Astrocyte of the spinal cord (primary cell): ENCODE measurements at regions not wholly inside any gene's neighbourhood (a gene's known extent, or its start where the extent isn't known, plus 50 kb on each side); places are given as distances from the start of the nearest gene placed in this dataset.

Experiments
- DNase-seq: peaks from one replicate; pipeline ENCODE4 v3.0.0; 2011; ENCODE audit warnings: low read depth, low spot score
- H3K4me3 ChIP-seq: 2 replicates; pipeline ENCODE4 v1.5.1; 2011; ENCODE audit warnings: low read depth, mild to moderate bottlenecking, low read length, moderate library complexity
- in situ Hi-C: cut with HindIII; loops from 2 replicates; pipeline ENCODE4 v1.10.0; 2017; ENCODE audit warnings: low sequenced_read_pairs
- TF ChIP-seq, protein P1 (sequence below): IDR thresholded peaks from 2 replicates; pipeline ENCODE4 v1.5.1; 2012; ENCODE audit warnings: low read depth, mild to moderate bottlenecking, low read length, inconsistent platforms

- no peak overlapping the region for H3K4me3 ChIP-seq
- TF ChIP-seq, protein P1, sequence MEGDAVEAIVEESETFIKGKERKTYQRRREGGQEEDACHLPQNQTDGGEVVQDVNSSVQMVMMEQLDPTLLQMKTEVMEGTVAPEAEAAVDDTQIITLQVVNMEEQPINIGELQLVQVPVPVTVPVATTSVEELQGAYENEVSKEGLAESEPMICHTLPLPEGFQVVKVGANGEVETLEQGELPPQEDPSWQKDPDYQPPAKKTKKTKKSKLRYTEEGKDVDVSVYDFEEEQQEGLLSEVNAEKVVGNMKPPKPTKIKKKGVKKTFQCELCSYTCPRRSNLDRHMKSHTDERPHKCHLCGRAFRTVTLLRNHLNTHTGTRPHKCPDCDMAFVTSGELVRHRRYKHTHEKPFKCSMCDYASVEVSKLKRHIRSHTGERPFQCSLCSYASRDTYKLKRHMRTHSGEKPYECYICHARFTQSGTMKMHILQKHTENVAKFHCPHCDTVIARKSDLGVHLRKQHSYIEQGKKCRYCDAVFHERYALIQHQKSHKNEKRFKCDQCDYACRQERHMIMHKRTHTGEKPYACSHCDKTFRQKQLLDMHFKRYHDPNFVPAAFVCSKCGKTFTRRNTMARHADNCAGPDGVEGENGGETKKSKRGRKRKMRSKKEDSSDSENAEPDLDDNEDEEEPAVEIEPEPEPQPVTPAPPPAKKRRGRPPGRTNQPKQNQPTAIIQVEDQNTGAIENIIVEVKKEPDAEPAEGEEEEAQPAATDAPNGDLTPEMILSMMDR, result no peak
- in situ Hi-C loops, result no loop called here
- no peak for DNase-seq
Measured at GRCh38 chr14:83702619-83703018, 1827.3 kb upstream of the FLRT2 start.

DNA sequence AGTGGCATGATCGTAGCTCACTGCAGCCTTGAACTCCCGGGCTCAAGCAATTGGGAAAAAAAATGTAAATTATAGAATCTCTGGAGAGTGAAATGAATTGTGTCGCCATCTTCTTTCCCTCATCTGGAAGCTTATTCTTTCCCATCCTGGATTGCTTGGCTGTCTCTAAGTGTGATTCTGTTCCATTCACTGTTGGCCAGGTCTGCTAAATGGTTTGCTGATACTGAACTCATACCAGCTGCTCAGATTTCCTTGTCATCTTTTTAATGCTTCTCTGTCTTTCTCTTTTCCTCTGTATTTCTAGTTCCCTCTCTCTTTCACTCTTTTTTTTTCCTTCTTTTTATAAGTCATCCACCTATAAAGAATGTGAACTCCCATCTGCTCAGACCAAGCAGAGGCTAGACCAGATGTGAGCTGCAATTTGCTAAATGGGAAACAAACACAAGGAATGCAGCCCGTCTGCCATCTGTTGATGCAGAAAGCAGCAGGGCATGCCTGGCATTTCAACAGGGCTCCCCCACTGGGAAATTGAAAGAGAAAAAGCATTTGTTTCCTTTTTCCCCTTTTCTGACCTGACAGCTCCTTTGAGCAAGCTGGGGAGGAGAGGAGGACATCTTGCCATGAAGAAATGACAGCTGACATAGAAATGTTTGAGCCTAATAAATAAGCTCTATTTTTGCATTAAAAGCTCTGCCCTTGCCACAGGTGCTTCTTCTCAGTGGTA is 1823.6 kb upstream of the FLRT2 start:
- DNase-seq, result peak; percentile 6
- no peak overlapping the region for H3K4me3 ChIP-seq
- in situ Hi-C loops, result no loop called here
- TF ChIP-seq, protein P1, result no peak

DNA sequence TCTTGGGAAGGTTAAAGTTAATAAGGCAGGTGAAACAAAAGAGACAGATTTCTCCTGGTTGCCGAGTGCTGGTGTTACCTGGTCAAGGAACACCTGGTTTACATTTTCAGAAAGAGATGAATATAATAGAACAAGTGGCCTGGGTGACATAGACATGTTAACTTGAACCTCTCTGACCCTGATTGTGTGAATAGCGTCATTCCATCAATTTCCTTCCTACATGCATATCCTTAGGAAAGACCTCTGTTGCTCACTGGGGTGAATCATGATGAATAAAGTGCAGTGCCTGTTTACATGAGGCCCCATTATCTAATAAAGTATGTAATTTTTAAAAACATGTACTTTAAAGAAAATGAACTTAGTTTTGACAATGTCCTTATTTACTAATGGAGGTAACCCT is 1822.9 kb upstream of the FLRT2 start:
- in situ Hi-C loops, result no loop called here
- no peak for DNase-seq
- no peak overlapping the region for H3K4me3 ChIP-seq
- TF ChIP-seq, protein P1, result no peak

DNA sequence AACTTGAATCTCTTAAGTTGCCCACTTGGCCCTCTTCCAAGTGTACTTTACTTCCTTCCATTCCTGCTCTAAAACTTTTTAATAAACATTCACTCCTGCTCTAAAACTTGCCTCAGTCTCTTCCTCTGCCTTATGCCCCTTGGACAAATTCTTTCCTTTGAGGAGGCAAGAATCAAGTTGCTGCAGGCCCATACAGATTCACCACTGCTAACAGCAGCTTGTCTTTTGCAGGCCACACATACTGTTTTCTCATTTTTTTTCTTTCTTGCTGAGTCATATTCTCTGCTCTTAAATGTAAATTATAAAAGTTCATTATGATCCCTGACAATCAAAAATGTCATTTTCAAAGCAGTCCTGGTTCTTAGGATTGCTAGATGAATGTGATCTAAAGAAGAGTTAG is 1820.8 kb upstream of the FLRT2 start:
- in situ Hi-C loops, result no loop called here
- TF ChIP-seq, protein P1, result no peak
- no peak overlapping the region for H3K4me3 ChIP-seq
- no peak for DNase-seq

DNA sequence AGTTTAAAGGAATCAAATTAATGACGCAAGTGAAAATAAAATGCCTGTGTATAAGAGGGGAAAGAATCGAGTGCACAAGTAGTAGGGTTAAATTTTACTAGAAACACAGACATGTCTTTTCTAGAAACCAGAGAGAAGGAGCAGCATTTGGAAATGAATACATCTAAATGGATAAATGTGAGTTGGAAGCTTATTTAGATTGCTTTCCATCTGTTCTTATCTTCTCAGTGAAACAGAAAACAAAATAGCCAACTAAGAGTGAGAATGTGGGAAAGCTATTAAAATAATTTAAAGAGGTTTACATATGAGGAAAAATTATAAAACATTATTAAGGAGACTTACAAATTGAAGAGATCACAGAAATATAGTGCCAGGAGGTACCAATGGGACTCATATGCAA is 1818.9 kb upstream of the FLRT2 start:
- no peak overlapping the region for H3K4me3 ChIP-seq
- DNase-seq, result no peak
- in situ Hi-C loops, result no loop called here
- TF ChIP-seq, protein P1, result no peak

DNA sequence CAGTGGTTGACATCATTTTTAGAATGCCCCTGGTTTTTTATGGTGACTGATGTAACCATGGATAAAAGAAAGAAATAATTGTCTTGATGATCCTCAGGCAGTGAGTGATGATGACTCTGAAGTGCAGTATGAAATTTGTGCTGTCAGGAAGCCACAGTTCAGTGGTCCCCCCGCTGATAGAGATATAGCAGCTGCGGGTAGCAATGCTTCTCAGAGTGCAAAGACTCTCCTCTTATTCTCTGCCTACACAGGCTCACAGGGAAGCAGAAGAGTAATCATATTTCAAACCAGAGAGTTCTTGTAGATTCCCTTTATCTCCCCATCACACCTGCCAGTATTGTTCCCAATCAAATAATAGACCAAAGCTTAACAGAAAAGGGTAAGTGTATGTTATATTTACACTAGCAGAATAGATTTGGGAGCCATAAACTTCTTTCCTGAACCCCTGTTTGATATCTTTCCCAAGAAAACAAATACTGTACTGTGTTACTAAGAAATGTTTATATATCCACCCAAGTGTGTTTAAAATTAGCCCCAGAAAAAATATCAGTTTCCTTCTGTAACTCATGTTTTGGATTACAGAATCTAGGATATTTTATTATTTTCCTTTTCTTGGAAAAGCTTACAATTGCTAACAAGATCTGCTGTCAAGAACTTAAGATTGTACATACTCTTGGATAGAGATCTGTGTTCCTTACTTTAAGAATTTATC is 1817.4 kb upstream of the FLRT2 start:
- in situ Hi-C loops, result no loop called here
- DNase-seq, result peak; percentile 34
- TF ChIP-seq, protein P1, result no peak
- no peak overlapping the region for H3K4me3 ChIP-seq
